SJCRH30 (cell line): ENCODE measurements at regions not wholly inside any gene's neighbourhood (a gene's known extent, or its start where the extent isn't known, plus 50 kb on each side); places are given as distances from the start of the nearest gene placed in this dataset.

ENCODE experiments used
- DNase-seq, 2 experiments: peaks; one replicate each; pipeline ENCODE4 v3.0.0-alpha.2; 2015 to 2020
- H3K27ac ChIP-seq: fragments of 250-450 bp; sonication (Bioruptor Pico); 2 replicates; pipeline ENCODE4 v1.5.1; 2020; ENCODE audit warnings: mild to moderate bottlenecking, moderate library complexity
- H3K27me3 ChIP-seq: fragments of 250-450 bp; sonication (Bioruptor Pico); 2 replicates; pipeline ENCODE4 v1.5.1; 2020; ENCODE audit warnings: mild to moderate bottlenecking, moderate library complexity
- H3K36me3 ChIP-seq: fragments of 250-450 bp; sonication (Bioruptor Pico); 2 replicates; pipeline ENCODE4 v1.5.1; 2020; ENCODE audit warnings: mild to moderate bottlenecking, moderate library complexity
- H3K4me1 ChIP-seq: fragments of 250-450 bp; sonication (Bioruptor Pico); 2 replicates; pipeline ENCODE4 v1.5.1; 2020; ENCODE audit warnings: mild to moderate bottlenecking, moderate library complexity
- H3K4me3 ChIP-seq: fragments of 250-450 bp; sonication (Bioruptor Pico); 2 replicates; pipeline ENCODE4 v1.5.1; 2020; ENCODE audit warnings: mild to moderate bottlenecking, moderate library complexity
- H3K9me3 ChIP-seq: fragments of 250-450 bp; sonication (Bioruptor Pico); replicated peaks from 2 replicates; pipeline ENCODE4 v1.5.1; 2020; ENCODE audit warnings: mild to moderate bottlenecking, moderate library complexity

DNA sequence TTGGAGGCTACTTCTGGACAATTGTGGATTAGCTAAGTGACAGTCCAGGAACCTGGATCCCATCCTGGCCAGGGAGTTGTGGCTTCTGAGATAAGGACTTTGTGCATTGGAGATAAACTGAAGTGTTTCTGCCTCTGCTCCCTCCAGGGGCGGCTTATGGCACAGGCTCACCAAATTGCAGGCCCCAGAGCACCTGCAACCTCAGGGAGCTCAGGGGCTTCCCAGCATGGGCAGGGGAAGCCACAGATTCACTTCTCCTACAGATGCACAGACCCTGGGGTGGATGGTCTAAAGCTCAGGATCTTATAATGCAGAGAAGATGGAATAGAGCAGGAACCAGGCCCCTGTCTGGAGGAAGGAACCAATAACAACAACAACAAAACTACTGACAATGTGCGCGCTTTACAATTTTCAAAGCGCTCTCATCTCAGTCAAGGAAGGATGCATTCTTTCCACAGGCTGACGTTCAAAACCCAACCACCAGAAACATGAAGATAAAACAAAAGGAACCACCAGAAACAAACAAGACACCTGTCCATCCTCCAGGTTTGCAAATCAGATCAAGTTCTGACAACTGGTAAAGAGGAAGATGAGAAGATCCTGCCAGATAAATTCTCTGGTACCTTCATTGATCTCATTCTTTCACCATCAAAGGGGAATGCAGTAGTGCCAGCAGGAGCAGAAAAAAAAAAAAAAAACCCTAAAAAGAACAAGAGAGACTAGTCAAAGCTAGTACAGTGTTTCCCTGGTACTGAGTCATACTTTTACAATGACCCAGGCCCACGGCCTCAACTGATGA, 121.0 kb upstream of the IRF2BP2 start:
- no peaks in the 10 kb centered on the region for H3K27me3 ChIP-seq
- H3K9me3 ChIP-seq: no peaks in the 10 kb centered on the region
- no peaks in the 10 kb centered on the region for H3K36me3 ChIP-seq
- no peak overlapping the region for H3K27ac ChIP-seq
- no peak overlapping the region for H3K4me3 ChIP-seq
- no peak for DNase-seq
- H3K4me1 ChIP-seq: peaks cover 10% of the 10 kb centered on the region

GRCh38 chr1:234730475-234730769, 120.4 kb upstream of the IRF2BP2 start:
- H3K36me3 ChIP-seq: no peaks in the 10 kb centered on the region
- H3K4me3 ChIP-seq: no peak overlapping the region
- H3K27me3 ChIP-seq: no peaks in the 10 kb centered on the region
- H3K27ac ChIP-seq: no peak overlapping the region
- no peaks in the 10 kb centered on the region for H3K9me3 ChIP-seq
- peaks cover 16% of the 10 kb centered on the region for H3K4me1 ChIP-seq
- no peak for DNase-seq

DNA sequence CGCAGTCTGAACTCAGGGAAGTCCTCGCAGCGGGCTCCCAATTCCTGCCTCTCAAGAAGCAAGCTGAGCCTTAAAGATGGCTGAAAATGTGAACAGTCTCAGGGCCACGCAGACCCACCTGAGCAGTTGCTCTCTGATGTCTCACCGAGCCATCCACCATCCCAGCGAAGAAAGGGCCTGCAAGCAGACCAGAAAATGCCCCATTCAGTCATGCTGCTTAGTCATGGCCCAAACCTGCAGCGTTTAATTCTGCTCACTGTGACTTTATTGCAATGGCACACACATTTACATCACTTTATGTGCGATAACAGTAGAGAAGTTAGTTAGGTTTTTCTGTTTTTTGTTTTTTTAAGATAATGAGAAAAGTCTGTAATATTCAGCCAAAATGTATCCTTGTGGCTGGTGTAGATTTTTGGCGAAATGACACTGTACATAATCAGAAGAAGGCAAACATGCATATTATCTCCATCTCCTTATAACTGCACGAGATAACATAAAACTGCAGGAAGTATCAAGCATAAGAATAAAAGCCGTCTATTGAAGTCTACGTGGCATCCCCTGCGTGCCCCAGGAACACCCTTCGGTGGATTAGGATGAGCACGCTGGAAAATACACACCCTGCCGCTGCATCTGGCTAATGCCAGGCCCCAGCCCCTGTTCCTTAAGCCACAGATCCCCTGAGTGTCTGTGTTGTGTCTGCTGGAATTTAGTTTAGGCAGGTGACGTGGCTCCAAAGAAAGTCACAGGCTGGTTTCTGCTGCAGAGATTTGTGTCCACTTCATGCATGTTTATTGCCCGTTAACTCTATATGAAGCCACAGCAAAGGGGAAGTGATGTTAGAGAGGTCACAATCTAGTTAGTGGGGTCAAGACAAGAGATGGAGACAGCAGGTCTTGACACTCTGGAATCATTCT, 119.8 kb upstream of the IRF2BP2 start:
- peaks cover 22% of the 10 kb centered on the region for H3K4me1 ChIP-seq
- H3K36me3 ChIP-seq: no peaks in the 10 kb centered on the region
- H3K27me3 ChIP-seq: no peaks in the 10 kb centered on the region
- H3K4me3 ChIP-seq: no peak overlapping the region
- H3K9me3 ChIP-seq: no peaks in the 10 kb centered on the region
- no peak overlapping the region for H3K27ac ChIP-seq
- no peak for DNase-seq

DNA sequence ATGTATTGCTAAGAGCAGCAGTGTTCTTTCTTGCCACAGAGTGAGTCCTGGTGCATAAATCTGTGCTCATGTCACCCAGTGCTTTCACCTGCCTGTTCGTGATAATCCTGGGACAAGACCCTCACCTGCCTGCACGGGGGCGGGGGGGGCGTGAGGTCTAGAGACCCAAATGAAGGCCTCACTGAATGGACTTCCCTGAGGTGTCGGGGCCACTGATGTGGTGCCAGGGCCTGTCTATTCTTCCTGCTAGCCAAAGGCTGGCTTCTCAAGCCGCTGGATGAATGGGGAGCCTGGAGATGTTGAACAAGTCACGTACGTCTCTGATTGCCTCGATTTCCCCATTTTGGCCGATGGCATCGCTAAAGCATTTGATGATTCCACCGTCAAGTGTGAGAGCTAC, 118.8 kb upstream of the IRF2BP2 start:
- H3K4me1 ChIP-seq: peaks cover 23% of the 10 kb centered on the region
- no peaks in the 10 kb centered on the region for H3K9me3 ChIP-seq
- H3K27ac ChIP-seq: no peak overlapping the region
- no peak overlapping the region for H3K4me3 ChIP-seq
- no peaks in the 10 kb centered on the region for H3K27me3 ChIP-seq
- no peaks in the 10 kb centered on the region for H3K36me3 ChIP-seq
- DNase-seq: no peak

DNA sequence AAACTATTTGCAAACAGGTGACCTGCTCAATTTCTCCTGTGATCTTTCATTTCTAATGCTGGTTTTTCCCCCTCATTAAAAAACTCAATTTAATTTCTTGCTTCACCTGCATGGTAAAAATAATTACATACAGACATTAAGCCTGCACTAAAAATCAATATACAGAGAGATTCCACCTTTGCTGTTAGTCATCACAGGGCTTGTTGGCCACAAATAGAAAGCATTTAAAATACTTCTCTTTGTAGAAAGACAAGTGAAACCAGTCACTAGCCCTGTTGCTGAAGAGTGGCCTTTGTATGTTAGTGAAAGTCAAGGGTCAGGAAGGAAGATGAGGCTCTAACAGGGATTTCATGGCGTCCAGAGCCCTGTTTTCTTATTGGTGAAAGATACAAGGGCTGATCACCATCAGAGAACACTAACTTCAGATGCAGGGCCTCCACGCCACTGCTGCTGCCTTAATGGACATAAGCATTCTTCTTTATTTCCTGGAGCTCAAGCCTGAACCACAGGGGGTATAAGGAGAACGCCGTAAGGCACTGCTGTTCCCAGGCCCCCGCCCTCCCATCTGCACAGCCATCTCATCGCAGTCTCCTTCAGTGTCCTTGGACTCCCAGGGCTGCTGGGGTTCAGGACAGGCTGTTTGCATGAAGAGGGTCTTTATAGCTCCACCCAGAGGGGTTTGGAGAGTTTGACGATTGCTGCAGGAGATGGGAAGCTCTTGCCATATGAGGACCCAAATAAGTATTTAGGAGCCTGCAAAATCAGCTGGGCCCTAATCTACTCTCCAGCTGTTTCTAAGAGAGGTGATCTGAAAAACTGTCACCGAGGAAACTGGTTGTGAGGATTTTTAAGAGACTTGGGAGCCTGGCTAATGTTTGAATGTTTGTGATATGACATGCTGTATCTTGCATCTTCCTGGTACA, 117.3 kb upstream of the IRF2BP2 start:
- H3K4me1 ChIP-seq: peaks cover 30% of the 10 kb centered on the region
- no peaks in the 10 kb centered on the region for H3K27me3 ChIP-seq
- H3K27ac ChIP-seq: no peak overlapping the region
- no peak overlapping the region for H3K4me3 ChIP-seq
- no peak for DNase-seq
- H3K9me3 ChIP-seq: no peaks in the 10 kb centered on the region
- H3K36me3 ChIP-seq: no peaks in the 10 kb centered on the region

GRCh38 chr1:234726359-234726943, 116.5 kb upstream of the IRF2BP2 start:
- Histone ChIP-seq H3K27ac (no peak overlapping the region), H3K4me1 (peaks cover 35% of the 10 kb centered on the region), H3K9me3 (no peaks in the 10 kb centered on the region), H3K27me3 (no peaks in the 10 kb centered on the region), H3K4me3 (no peak overlapping the region), H3K36me3 (no peaks in the 10 kb centered on the region)
- peak; percentile 41 to 73 for DNase-seq

DNA sequence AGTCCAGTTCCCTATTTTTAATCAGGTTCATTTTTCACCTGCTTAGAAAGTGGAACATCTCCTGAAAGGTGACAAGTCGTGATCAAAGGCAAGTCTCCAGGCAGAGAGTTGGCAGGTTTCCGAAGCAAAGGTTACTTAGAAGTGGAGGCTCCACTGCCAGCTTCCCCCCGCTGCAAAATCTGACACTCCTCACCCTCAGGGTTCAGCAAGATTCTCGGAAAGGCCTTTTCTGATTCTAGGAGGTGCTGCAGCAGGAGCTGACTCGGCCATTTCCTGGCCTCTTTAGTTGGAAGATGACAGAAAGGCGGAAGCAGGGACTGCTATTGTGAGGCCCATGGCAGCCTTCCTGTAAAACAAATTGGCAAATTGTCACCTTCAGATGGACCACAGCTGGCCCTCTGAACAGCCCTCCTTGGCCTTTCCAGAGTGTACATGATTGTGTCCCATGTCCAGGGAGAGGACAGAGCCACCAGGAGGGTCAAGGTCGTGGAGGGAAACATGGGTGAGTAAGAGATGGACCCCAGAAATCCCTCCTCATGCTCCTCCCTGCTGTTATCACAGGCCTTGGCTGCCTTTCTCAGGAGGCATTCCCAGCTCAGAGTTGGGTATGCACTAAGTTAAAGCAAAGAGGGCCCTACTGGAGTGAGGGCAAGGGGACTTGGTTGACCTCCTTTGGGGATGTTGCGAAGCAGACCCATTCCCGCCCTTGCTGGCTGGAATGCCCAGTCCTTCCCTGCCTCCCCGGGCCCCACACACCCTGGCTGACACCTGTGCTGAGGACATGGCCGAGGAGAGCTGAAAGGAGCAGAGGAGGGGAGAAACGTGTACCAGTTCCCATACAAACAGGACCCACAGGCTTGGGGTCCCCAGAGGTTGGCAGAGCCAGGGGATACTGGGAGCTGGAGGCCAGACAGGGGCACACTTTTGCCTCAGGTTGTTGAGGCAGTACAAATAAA, 115.5 kb upstream of the IRF2BP2 start:
- no peaks in the 10 kb centered on the region for H3K27me3 ChIP-seq
- H3K36me3 ChIP-seq: no peaks in the 10 kb centered on the region
- no peaks in the 10 kb centered on the region for H3K9me3 ChIP-seq
- peaks cover 35% of the 10 kb centered on the region for H3K4me1 ChIP-seq
- peak overlapping the region; percentile 90 for H3K27ac ChIP-seq
- H3K4me3 ChIP-seq: peak overlapping the region; percentile 45
- DNase-seq: peak in 1 of 2 experiments; percentile 36

GRCh38 chr1:234724516-234725176, 114.7 kb upstream of the IRF2BP2 start:
- H3K27me3 ChIP-seq: no peaks in the 10 kb centered on the region
- H3K4me1 ChIP-seq: peaks cover 35% of the 10 kb centered on the region
- no peaks in the 10 kb centered on the region for H3K9me3 ChIP-seq
- peak overlapping the region; percentile 45 for H3K4me3 ChIP-seq
- peak overlapping the region; percentile 90 for H3K27ac ChIP-seq
- DNase-seq: no peak
- no peaks in the 10 kb centered on the region for H3K36me3 ChIP-seq

DNA sequence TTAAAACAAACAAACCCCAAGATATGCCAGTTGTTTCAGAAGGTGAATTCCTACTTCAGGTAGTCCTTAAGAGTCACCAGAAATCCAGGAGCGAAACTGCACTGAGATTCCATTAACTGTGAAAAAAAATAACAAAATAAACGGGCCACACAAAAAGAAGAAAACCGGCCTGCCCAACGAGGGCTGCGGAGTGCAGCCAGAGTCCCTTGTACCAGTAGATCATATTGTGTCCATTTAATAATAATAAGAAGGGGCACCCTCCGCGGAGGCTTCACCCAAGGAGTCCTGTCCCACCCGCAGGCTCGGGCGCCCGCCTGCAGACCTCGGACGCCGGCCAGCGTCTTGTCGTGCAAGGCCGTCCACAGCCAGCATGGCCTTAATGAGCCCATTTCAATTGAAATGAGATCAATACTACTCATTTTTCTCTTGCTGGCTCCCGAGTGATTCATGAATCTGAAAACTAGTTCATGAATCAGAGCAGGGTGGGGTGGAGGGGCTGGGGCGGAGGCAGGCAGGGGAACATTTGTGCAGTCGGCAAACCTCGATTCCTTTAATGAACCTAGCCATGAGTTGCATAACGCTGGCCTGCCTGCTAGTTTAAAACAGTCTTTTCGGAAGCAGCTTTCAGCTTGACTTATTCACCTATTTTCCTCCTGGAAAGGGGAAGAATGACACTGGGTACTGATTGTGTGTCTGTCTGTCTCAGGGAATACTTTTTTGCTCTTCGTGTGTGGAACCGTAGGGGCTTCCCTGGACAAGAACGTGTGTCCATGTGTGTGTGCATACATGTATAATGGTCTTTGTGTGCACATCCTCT, 113.1 kb upstream of the IRF2BP2 start:
- Histone ChIP-seq H3K27ac (peak overlapping the region; percentile 90), H3K4me1 (peaks cover 35% of the 10 kb centered on the region), H3K36me3 (no peaks in the 10 kb centered on the region), H3K9me3 (no peaks in the 10 kb centered on the region), H3K27me3 (no peaks in the 10 kb centered on the region), H3K4me3 (peak overlapping the region; percentile 38)
- peak in 1 of 2 experiments; percentile 41 for DNase-seq

- DNase-seq: peak; percentile 13 to 38
Measured at GRCh38 chr1:234722270-234722704, 112.3 kb upstream of the IRF2BP2 start.

GRCh38 chr1:234721476-234722269, 111.7 kb upstream of the IRF2BP2 start:
- no peak overlapping the region for H3K27ac ChIP-seq
- no peak overlapping the region for H3K4me3 ChIP-seq
- H3K4me1 ChIP-seq: peaks cover 32% of the 10 kb centered on the region
- no peaks in the 10 kb centered on the region for H3K27me3 ChIP-seq
- H3K36me3 ChIP-seq: no peaks in the 10 kb centered on the region
- no peak for DNase-seq
- H3K9me3 ChIP-seq: no peaks in the 10 kb centered on the region

More at GRCh38 chr1:234722270-234722704, 112.3 kb upstream of the IRF2BP2 start:
- Histone ChIP-seq H3K27ac (peak overlapping the region; percentile 90; the same call in 1 of the 2 replicates), H3K4me1 (peaks cover 35% of the 10 kb centered on the region), H3K27me3 (no peaks in the 10 kb centered on the region), H3K9me3 (no peaks in the 10 kb centered on the region), H3K4me3 (peak overlapping the region; percentile 38), H3K36me3 (no peaks in the 10 kb centered on the region)
